ENCODE measurements at regions not wholly inside any gene's neighbourhood (a gene's known extent, or its start where the extent isn't known, plus 50 kb on each side); places are given as distances from the start of the nearest gene placed in this dataset.

DNA sequence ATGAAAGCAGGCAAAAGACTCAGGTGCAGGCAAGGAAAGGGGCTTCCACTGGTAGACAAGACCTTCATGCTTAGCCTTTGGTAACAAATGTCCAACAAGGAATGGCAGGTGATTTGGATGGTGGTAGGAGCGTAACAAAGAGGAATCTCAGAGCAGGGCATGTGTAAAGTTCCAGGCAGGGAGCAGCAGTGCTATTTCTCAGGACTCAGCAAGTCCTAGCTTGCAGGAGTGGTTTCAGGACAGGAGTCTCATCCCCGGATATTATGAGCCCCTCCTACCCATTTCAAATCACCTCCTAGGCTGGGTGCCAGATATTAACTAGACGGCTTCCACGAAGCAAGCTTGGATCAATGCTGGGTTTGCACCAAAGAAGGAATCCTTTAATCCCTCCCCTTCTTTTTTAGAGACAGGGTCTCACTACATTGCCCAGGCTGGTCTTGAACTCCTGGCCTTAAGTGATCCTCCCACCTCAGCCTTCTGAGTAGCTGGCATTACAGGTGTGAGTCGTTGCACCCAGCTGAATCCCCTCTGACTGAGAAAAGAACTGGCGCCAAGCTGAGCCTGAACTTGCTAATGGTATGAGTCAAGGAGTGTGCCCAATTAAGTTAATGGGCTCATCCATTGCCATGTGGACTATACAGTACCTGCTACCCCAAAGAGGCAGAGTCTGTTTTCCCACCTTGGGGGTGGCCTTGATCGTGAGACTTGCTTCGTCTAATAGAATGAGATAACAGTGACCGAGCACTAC, 190.3 kb downstream of the ARL4C start:
- DNase-seq (ENCODE audit: low spot score): no peak

DNA sequence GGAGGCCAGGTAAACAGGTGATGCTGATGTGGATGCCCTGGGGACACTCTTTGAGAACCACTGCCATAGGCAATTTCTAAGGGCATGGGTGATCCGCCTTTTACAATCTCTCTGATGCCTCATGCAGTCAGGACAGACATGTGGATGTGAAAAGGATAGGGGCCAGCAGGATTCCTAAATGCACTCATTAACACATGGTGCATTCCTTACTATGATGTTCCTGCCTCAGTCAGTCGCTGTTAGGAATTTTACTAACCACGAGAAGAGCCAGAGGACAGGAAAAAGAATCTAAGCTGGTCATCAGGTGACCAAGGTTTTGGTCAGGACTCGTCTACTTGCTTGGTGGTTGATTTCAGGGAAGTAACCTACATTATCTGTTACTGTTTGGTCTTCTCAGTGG, 191.0 kb downstream of the ARL4C start:
- no peak for DNase-seq (ENCODE audit: low spot score)

DNA sequence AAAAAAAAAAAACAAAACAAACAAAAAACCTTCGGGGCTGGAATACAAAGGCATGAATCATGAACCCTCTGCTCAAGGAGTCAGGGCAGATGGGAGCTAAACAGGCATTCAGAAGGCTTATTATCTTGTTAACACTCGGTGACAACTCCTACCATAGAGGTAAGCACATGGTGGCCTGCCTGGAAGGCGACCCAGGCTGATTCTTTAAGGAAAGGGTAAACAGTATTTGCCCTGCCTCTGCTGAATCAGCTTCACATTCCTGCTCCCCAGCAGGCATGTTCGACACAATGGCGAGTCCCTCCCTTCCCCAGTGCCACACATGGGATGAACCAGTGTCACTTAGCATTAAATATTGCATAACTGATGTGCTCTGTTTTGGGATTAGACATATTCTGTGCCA, 191.9 kb downstream of the ARL4C start:
- no peak for DNase-seq (ENCODE audit: low spot score)

DNA sequence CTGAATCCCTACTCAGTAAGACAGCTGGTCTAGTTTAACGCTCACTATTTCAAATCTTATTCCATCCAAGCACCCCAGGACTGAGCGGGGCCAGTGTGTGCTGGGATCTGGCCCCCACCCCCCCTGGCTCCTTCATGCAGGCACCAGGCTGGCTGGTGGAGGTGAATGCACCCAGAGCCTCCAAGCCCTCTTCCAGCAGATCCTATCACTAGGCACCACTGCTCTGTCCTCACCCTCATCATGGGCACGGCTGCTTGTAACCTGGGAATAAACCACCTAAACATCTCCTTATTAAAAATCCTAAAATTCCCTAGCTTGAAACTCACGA, 194.3 kb downstream of the ARL4C start:
- no peak for DNase-seq (ENCODE audit: low spot score)

DNA sequence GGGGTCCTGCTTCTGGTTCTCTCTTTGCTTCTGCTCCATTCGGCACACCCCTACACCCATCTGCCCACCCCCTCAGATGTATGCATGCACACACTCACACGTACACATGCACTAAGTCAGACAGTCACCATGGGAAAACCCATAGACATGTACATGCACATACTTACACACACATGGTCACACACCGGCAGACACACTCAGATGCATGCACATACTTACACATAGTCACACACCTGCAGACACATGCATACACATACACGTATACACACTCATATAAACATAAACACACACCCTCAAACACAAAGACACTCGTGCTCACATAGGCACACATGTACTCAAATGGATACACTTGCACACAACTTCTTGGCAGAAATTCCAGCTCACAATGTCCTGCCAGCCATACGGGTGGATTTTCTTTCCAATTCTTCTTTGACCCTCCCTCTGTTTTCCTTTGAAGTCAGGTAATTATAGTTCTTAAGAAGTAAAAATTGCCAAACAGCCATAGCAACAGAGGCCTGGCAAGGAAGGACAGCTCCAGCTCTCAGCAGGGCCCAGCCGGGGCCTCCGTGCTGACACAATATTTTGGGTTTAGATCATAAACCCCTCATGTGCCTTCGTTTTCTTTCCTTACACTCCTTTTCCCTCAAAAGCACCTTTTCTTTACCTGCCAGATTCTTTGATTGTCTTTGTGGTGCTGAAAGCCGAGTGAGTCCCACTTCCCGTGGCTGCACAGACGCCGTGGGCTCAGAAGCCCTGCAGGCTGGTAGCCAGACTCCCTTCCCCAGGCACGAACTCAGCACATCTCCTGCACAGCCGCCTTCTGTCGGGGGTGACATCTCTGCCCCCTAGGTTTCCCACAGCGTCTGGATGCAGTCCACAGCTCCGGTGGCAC, 195.7 kb downstream of the ARL4C start:
- DNase-seq (ENCODE audit: low spot score): no peak

DNA sequence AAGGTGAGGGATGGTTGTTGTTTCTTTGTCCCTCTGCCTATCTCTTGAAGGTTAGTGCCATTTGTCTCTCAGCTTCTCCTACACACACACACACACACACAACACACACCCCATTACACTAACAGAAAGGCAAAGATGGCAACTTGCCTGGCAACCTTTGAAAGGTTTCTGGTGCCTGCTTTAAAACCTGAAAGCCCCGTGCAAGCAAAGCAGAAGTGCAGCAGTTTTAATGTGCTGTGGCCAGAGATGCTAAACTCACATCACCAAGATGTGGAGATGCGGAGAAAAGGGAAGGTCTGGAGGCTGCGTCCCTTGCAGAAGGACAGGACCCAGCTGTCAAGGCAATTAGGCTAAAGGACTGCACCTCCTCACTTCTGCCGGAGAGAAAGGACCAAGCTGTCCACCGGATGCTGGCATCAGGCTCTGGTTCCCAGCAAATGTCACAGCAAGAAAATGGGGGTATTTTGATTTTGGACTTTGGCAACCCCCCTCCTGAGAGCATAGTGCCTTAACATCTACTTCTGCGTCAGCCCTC, 196.4 kb downstream of the ARL4C start:
- no peak for DNase-seq (ENCODE audit: low spot score)

DNA sequence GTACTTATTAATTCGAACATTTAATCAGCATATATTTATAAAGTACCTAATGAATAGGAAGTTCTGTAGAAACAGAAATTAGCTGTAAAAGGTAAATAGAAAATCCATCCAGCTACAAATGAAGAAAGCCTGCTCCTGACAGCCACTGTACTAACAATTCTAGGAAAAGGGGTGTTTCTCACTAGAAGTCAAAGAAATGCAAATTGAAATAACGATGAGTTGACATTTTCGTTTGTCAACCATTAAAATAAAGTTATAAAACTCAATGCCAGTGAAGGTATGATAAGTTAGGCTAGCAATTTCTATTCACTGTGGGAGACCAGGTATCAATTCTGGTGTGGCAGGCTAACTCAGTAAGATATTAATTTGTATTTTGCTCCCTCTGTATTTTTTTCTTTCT, 198.0 kb downstream of the ARL4C start:
- no peak for DNase-seq (ENCODE audit: low spot score)

DNA sequence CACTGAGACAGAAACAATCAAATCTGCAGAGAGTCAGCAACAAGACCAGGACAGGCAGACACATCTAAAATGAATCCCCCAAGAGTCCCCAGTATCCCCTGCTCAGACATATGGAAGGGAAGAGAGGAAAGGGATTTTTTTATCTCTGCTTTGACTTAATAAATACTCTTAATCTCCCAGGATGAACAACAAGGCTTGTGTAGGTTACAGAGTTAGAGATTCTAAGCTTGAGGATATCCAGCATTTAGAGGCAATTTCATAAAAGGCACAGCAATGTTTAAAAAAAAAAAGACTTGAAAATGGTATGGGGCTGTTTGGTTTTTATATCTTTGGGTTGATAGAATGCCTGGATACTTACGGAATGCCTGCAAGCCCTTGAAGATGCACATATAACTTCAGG, 199.9 kb downstream of the ARL4C start:
- DNase-seq (ENCODE audit: low spot score): no peak

DNA sequence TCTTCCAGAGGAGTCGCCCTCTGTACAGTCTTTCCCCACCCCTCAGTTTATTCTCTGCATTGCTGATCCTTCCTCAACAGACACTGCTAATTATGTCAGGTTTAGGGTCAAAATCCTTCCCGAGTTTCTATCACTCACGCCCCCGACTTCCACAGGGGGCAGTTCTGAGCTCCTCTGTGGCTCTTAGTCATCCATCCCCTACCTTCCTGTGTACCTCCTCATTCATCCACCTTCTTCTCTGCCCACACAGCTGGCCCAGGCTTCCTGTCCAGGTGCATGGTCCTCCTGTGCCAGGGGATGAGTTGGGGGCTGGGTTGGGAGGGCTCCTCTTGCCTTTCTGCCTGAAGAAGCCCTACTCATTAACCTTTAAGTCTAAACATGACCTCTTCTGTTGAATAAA, 202.9 kb downstream of the ARL4C start:
- peak; percentile 16 for DNase-seq (ENCODE audit: low spot score)

DNA sequence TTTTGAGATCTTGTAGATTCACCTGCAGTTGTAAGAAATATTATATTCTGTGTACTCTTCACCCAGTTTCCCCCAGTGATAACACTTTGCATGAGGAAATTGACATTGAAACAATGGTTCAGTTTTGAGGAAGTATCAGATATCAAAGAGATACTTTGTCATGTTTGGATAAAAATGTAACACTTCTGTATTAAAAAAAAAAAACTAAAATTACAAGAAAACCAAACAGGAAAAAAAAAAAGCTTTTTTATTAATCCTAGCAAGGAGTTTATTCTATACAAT, 204.0 kb downstream of the ARL4C start:
- DNase-seq (ENCODE audit: low spot score): peak; percentile 58

DNA sequence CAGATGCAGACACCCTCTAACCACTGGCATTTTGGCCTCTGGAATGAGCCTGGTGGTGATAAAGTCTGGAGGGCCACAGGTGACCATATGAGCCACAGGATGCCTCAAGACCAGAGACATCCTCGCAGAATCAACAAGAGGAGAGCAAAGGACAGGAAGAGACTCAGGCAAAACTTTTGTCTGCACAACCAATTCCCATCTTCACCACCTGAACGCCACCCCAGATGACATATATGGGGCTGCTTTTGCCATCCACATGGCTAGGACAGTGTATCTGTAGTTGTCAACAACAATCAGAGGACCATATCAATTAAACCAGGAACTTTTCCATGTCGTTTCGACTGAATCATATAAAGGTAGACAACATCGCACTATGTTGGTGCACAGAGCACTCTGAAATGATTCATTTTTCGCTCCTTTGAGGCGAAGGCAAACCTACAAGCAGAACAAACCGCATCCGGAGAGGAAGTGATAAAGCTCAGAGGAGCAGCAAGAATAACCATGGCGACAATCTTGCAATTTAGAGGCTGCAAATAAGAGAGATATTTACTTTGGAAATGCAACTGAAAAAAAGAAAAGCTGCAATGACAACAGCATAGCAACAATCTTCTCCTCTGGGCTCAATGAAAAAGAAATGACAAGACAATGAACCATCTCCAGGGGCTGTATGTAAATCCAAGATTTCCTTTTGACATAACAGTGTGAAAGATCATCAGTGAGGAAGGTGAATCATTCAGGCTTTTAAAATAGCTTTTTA, 204.5 kb downstream of the ARL4C start:
- peak; percentile 80 for DNase-seq (ENCODE audit: low spot score)

DNA sequence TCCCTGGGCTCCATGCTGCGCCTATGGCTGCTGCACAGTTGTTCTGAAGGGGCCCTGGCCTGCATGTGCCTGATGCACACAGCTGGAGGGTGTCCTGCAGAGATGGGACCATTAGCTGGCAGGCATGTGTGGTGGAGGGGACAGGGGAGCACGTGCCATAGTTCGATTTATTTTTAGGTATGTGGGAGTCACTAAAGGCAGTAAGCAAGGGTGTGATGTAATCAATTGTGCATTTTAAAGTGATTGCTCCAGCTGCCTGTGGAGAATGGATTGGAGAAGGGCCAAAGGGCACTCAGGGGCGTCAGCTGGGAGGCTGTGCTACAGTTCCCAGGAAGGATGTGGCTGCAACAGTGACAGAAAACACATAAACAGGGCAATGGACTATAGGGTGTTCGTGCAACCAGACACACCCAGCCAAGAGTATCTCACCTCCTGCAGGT, 205.1 kb downstream of the ARL4C start:
- peak; percentile 51 for DNase-seq (ENCODE audit: low spot score)

DNA sequence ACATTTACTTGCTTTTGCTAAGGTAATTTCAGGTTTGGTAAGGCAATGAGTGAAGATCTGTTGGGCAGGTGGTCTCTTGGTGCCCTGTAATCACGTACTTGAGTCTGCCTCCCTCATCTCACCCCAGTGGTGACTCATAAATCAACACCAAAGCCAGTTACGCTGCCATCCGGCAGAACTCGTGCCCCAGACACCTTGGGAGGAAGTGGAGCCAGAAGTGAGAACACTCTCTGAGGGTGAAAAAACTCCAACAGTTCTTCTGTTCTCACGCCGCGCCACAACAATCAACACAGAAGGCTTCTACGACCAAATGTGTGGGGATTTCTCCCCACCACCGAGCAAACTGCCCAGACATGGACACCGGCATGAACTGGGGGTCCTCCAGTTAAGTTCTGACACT, 206.2 kb downstream of the ARL4C start:
- peak; percentile 38 for DNase-seq (ENCODE audit: low spot score)

DNA sequence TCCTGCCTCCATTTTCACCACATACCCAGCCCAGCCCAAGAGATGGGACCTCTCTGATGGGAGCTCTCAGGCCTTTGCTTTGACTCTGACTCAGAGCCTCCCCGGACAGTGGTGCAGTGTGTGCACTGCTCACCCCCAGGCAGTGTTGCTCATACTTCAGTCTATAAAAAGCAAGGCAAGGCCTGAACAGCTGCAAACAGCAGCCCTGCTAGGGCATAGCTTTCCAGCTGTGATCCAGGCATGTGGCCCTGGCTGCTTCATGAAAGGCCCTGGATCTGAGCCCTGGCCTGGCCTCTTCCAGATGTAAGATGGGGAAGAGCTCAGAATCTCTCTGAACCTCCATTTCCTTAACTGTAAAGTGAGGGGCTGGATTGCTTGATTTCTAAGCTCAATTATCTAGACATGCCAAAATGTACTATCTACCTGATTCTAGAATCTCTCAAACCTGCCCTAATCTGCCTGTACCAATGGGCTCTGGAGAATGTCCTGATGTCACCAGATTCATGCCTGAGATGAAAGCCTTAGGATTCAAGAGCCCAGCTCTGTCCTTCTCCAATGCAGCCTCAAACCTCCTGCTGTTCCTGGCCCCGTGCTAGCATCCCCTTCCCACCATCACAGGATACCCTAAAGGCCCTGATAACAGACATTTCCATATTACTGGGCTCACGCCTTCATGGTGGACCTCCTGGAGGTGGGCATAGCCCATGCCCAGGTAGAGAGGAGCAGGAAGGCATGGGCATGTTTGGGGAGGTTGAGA, 206.9 kb downstream of the ARL4C start:
- peak; percentile 6 for DNase-seq (ENCODE audit: low spot score)

DNA sequence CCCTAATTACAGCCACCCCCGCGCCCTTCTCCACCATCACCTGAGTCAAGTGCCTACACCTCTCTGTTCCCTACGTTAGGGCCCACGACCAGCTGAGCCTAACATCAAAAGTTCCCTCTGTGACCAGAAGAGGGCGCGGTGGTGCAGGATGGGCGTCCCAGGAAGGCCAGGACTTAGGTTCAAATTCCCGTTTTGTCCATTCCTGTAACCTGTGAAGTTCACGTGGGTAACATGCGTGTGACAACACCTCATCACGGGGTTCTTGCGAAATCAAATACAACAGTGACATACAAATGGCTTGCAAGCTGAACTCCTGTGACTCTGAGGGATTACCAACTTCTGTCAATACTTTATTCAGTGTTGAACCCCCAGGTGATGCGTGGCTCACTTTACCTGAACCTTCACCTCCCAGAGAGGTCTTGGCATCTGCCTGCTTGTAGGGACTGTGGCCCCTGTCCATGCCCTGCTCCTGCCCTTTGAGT, 207.9 kb downstream of the ARL4C start:
- DNase-seq (ENCODE audit: low spot score): peak; percentile 57

DNA sequence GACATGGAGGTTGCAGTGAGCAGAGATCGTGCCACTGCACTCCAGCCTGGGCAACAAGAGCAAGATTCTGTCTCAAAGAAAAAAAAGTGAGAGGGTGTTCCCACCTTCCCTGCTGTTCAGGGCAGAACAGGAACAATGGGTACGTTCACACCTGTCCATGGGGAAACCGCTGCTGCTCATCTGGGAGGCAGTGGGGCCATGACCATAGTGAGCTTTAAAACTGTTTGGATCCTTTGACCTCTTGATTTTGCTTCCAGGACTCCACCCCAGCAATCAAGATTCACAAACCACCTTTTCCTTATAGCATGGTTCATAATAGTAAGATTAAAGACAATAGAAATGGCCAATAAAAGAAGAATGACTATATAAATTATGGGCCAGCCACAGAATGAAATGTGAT, 209.2 kb downstream of the ARL4C start:
- DNase-seq (ENCODE audit: low spot score): no peak

DNA sequence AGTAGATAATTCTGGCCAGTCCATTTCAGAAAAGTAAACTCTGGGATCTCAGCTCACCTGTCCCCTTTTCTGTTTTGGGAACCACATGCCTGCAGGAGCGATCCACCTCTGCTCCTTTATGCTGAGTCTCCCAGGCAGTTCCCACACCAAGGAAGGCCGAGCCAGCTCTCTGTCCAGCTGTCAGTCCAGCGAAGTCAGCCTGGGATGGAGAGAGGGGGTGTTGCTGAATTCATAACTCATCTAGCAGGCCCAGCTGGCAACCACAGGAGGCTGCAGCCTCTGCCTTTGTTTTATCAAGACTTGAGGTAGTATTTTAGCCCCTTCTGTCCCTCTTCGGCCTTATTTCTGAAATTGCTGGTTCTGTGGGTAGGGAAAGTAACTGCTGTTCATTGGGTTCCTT, 209.9 kb downstream of the ARL4C start:
- no peak for DNase-seq (ENCODE audit: low spot score)

DNA sequence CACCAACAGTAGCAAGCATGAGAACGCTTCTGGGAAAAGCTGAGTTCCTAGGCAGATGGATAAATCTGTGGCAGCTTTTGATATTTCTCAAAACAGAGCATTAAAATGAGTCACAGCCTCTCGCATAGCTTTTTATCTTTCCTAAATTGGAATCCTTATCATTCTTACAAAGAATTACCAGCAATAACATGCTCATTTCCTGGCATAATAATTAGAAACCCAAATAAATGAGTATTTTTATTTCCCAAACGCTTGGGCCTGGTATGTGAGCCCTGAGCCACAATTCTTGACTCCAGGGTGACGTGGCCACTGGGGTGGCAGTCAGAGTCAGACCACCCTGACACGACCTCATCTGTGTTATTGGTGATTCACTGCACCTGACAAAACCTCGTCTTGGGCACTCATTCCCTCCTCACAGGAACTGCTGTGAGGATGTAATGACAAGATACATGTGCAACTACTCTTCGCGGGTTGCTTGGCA, 210.7 kb downstream of the ARL4C start:
- no peak for DNase-seq (ENCODE audit: low spot score)

DNA sequence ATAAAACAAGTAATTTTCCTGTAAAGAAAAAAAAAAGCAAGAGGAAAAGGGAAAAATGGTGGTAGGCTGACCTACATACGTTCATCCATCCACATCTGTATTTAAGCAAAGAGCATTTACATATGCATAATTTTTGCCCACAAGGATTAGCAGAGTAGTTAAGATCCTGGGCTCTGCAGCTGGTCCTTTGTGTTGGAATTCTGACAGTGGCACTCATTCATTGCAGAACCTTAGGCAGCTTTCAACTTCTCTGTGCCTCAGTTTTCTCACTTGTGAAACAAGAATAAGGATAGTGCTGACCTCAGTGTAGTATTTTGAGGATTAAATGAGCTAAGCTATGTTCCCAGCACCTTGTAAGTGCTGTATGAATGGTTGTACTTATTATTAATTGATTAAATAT, 211.3 kb downstream of the ARL4C start:
- no peak for DNase-seq (ENCODE audit: low spot score)

DNA sequence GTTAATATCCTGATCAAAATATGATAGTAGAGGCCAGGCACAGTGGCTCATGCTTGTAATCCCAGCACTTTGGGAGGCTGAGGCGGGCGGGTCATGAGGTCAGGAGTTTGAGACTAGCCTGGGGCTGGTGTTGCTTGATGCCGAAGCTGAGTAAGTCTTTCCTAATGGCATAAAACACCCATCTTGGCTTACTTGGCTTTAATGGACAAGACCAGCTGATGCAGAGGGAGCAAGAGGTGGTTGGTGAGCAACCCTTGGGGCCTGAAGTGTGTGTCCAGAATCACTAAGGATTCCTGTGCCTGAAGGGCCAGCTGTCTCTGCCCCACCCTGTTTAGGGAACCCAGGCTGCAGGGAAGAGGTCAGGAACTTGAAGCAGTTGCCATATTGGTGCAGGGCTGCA, 217.2 kb downstream of the ARL4C start:
- DNase-seq (ENCODE audit: low spot score): no peak

DNA sequence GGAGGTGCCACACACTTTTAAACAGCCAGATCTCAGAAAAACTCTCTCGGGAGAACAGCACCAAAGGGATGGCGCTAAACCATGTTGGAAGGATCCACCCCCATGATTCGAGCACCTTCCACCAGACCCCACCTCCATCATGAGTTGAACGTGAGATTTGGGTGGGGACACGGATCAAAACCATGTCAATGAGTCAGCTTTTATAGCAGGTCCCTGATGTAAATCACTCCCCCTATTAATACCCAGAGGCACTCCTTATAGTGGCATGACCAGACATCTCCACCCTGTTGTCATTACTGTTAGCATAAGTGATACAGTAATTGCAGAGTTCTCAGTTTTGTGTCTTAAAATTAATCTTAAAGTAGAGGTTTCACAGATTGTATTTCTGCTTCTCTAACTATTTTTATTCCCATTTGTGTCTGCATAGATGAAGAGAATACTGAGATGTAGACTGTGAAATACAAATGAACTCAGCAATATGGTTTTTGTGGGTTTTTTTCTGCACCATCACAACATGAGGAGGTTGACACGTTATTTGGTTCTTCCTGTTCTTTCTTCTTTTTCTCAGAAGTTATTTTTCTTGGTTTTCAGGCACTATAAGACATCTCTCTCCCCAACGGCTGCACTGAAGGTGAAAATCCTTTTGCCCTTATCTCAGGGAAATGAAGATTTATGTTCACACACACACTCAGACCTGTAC, 218.2 kb downstream of the ARL4C start:
- no peak for DNase-seq (ENCODE audit: low spot score)
